ENCODE measurements at regions not wholly inside any gene's neighbourhood (a gene's known extent, or its start where the extent isn't known, plus 50 kb on each side); places are given as distances from the start of the nearest gene placed in this dataset.

DNA sequence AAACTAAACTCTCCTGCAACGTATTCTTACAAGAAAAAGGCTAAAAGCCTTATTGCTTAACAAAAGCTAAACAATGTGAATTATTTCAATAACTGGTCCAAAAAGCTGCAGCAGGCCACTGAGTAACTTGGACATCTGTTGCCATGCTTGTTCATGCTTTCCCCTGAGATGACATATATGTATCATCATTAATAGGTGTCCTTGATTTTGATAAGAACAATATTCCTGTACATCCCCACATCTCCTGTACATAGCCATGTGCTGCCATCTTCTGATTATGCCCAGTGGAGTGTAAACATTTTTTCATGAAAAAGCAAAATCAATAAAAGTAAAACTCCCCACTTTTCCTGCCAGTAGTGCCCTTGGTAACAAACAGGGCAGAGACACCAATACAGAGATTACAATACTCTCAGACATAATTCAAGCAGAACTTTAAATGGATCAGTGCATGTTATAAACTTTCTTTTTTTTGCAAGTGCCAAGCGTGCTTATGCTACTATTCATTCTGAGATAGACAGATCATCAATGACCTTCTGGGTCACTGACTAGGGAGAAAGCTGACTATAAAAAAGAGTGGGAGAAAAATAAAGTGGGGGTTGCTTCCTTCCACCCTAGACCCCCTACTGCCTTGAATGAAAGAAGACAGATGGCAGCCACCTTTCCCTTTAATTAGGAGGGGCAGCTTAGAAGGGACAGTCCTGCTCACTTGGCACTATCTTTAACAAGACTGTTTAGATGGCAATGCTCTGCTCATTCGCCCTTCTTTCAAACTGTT, 205.5 kb upstream of the KLF14 start:
- Histone ChIP-seq H3K36me3 (ENCODE audit: control insufficient read depth, insufficient read depth, low read length) (no peaks in the 10 kb centered on the region), H3K4me1 (ENCODE audit: control insufficient read depth, insufficient read depth, low read length) (no peaks in the 10 kb centered on the region), H3K9me3 (replicated peaks; ENCODE audit: control insufficient read depth, low read depth, low read length) (no peaks in the 10 kb centered on the region), H3K4me3 (ENCODE audit: low read length) (no peak overlapping the region), H3K27ac (ENCODE audit: low read length) (no peak overlapping the region), H3K27me3 (ENCODE audit: control insufficient read depth, insufficient read depth, low read length) (peaks cover 3% of the 10 kb centered on the region)
- no peak for DNase-seq
- WGBS (ENCODE audit: insufficient coverage) = no CpG with 5 or more reads among the region's 3 CpGs

DNA sequence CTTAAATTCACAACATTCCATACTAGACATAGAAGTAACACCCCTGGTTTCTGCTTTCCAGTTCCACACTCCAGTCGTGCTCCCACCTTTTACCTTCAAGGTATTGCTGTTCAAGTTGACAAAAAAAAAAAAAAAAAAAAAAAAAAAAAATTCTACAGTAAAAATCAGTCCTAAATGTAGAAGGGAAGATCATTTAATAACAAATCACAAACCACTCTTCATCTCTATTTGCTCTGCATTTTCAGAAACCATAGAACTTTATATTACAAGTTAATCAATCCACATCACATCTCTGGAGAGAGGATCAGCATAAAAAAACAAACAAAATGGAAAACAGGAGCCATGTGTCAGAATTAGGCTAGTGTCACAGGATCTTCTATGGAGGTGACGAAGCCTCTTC, 206.3 kb upstream of the KLF14 start:
- WGBS (ENCODE audit: insufficient coverage) = no CpG with 5 or more reads among the region's 2 CpGs
- H3K27me3 ChIP-seq (ENCODE audit: control insufficient read depth, insufficient read depth, low read length) = peaks cover 3% of the 10 kb centered on the region
- no peaks in the 10 kb centered on the region for H3K36me3 ChIP-seq (ENCODE audit: control insufficient read depth, insufficient read depth, low read length)
- no peaks in the 10 kb centered on the region for H3K4me1 ChIP-seq (ENCODE audit: control insufficient read depth, insufficient read depth, low read length)
- H3K4me3 ChIP-seq (ENCODE audit: low read length) = no peak overlapping the region
- DNase-seq = no peak
- no peaks in the 10 kb centered on the region for H3K9me3 ChIP-seq (replicated peaks; ENCODE audit: control insufficient read depth, low read depth, low read length)
- no peak overlapping the region for H3K27ac ChIP-seq (ENCODE audit: low read length)

DNA sequence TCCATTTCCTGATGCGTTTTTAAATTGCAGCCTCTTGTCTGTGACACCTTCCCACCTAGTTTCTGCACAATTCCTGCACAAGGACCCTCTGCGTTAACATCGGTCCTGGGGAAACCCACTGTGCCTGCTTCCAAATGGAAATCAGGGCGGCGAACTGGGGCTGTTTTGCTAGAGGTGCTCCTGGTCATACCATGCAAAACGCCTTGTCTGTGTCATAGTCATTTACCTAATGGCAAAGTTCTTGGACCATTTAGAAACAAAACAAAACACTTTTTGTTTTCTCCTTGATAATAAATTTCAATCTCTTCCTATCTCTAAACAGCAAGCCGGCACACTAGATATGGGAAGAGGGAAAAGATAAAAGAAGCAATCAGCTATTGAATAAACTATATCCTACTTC, 206.9 kb upstream of the KLF14 start:
- H3K27me3 ChIP-seq (ENCODE audit: control insufficient read depth, insufficient read depth, low read length) = peaks cover 5% of the 10 kb centered on the region
- peak overlapping the region; percentile 16 for H3K27ac ChIP-seq (ENCODE audit: low read length)
- H3K36me3 ChIP-seq (ENCODE audit: control insufficient read depth, insufficient read depth, low read length) = no peaks in the 10 kb centered on the region
- H3K4me3 ChIP-seq (ENCODE audit: low read length) = peak overlapping the region; percentile 29
- WGBS (ENCODE audit: insufficient coverage) = 49% methylated on average over 5 of the region's 7 CpGs
- H3K9me3 ChIP-seq (replicated peaks; ENCODE audit: control insufficient read depth, low read depth, low read length) = no peaks in the 10 kb centered on the region
- no peaks in the 10 kb centered on the region for H3K4me1 ChIP-seq (ENCODE audit: control insufficient read depth, insufficient read depth, low read length)
- DNase-seq = no peak

DNA sequence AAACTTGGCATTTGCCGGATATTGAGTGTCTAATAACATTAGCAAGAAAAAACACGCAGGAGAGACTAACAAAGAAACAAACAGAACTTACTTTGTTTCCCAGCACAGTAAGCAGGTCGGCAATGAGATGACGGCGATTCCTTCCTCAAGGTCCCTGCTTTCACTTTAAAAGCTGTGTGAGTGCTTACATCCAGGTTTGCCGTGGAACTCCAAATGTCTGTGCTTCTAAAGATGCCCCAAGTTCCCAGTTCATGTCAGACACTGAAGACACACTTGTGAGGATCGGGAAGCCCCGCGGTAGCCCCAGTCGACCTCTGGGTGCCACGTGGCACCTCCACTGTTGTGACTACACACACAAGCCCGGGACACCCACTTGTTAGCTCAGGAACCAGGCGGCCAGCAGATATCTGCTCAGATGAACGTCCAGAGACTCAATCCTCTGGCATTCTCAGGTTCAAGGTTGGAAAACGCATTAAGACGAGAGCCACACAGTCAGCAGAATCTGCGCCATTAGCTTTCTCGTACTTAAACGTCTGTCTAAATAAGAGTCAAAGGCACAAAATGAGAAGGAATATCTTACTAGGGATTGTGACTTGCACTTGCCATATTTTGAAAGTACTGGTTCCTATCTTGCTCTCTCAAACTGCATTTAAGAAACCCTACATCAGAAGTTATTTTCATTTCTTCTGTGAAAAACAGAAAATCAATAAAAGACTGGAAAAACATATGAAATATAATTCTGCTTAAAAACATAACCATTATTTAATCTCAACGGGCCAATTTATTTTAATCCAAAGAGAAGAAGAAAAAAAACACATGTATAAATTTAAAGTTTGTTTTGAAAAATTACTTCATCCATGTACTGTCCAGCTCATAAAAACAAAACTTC, 207.6 kb upstream of the KLF14 start:
- Histone ChIP-seq H3K27me3 (ENCODE audit: control insufficient read depth, insufficient read depth, low read length) (peaks cover 5% of the 10 kb centered on the region), H3K27ac (ENCODE audit: low read length) (peak overlapping the region; percentile 16), H3K9me3 (replicated peaks; ENCODE audit: control insufficient read depth, low read depth, low read length) (no peaks in the 10 kb centered on the region), H3K4me1 (ENCODE audit: control insufficient read depth, insufficient read depth, low read length) (no peaks in the 10 kb centered on the region), H3K36me3 (ENCODE audit: control insufficient read depth, insufficient read depth, low read length) (no peaks in the 10 kb centered on the region), H3K4me3 (ENCODE audit: low read length) (peak overlapping the region; percentile 29)
- WGBS (ENCODE audit: insufficient coverage) = 63% methylated on average over 15 of the region's 20 CpGs
- DNase-seq = peak; percentile 82

DNA sequence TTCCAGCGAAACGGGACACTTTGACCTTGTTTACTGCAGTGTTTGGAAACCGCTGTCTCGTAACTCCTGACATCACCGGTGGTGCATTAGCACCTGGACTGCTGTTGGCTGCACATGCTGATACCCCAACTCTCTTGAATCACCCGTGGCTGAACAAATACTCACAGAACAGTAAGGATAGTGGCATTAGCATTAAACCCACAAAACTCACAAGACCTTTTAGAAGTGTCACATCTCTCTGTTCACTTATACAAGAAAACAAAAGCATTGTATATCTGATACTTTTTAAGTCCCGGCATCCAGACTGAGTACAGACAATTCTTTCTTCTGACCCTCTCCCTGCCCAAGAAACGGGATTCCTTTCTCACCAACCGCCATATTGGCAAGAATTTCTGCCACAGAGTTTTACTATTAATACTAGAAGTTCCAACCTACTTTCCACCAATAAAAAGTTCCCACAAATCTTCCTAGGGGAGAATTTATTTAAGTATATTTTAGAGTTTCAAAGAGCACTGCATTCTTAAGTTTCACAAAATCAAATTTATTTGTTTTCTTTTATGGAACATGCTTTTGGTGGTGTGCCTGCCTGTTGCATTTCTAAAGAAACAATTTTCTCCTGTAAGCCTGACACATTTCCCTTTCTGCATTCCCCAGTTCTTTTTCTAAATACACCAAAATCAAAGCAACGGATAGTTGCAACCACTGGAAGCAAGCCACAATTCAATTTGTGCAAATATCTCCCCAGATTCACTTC, 208.4 kb upstream of the KLF14 start:
- 41% methylated on average over 8 of the region's 10 CpGs for WGBS (ENCODE audit: insufficient coverage)
- peak; percentile 55 for DNase-seq
- Histone ChIP-seq H3K4me3 (ENCODE audit: low read length) (no peak overlapping the region), H3K27me3 (ENCODE audit: control insufficient read depth, insufficient read depth, low read length) (peaks cover 5% of the 10 kb centered on the region), H3K27ac (ENCODE audit: low read length) (peak overlapping the region; percentile 31), H3K9me3 (replicated peaks; ENCODE audit: control insufficient read depth, low read depth, low read length) (no peaks in the 10 kb centered on the region), H3K4me1 (ENCODE audit: control insufficient read depth, insufficient read depth, low read length) (no peaks in the 10 kb centered on the region), H3K36me3 (ENCODE audit: control insufficient read depth, insufficient read depth, low read length) (no peaks in the 10 kb centered on the region)

DNA sequence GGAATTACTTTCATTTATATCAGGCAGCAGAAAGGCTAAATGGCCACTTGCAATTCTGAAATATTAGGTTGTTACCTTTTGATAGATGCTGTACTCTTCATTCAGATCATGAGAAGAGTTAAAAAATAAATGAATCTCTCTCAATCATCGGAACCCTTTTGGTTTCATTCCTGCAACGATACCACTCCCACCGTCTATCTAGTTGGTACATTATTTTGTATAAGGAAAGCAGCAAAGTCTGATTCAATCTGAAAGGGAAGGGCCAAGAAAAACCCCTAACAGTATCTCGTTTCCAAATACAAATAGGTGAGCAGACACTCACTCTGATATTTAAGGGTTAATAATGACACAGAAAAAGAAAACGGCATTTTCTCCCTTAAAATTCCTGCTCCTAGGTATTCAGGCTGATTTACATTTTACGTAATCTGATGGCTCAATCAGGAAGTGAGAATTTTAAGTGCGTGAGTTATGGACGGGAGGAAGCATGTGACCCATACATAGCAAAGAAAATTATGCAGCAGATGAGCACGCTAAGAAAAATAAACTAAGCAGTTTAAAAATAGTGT, 209.4 kb upstream of the KLF14 start:
- Histone ChIP-seq H3K27ac (ENCODE audit: low read length) (no peak overlapping the region), H3K9me3 (replicated peaks; ENCODE audit: control insufficient read depth, low read depth, low read length) (no peaks in the 10 kb centered on the region), H3K36me3 (ENCODE audit: control insufficient read depth, insufficient read depth, low read length) (no peaks in the 10 kb centered on the region), H3K27me3 (ENCODE audit: control insufficient read depth, insufficient read depth, low read length) (peaks cover 5% of the 10 kb centered on the region), H3K4me1 (ENCODE audit: control insufficient read depth, insufficient read depth, low read length) (no peaks in the 10 kb centered on the region), H3K4me3 (ENCODE audit: low read length) (peak overlapping the region; percentile 1)
- peak; percentile 70 for DNase-seq
- WGBS (ENCODE audit: insufficient coverage) = no CpG with 5 or more reads among the region's 9 CpGs

DNA sequence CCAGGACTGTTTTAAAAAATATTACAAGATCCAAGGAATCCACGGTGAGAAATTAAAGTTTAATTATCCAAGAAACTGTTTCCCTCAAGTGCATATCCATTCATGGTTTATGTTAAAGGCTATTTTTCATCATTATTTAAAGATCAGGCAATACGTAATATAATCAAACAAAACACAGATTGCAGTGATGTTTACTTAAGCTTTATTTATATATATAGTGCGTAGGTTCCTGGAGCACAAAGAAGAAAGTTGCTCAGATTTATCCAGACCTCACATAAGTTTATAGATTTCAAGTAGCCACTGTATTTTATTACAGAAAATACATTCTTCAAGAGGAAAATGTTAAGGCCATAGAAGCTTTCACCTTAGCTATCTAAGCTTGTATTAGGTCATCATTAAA, 210.0 kb upstream of the KLF14 start:
- H3K27me3 ChIP-seq (ENCODE audit: control insufficient read depth, insufficient read depth, low read length) = peaks cover 5% of the 10 kb centered on the region
- no CpG with 5 or more reads among the region's 3 CpGs for WGBS (ENCODE audit: insufficient coverage)
- no peak overlapping the region for H3K27ac ChIP-seq (ENCODE audit: low read length)
- H3K4me3 ChIP-seq (ENCODE audit: low read length) = no peak overlapping the region
- no peaks in the 10 kb centered on the region for H3K4me1 ChIP-seq (ENCODE audit: control insufficient read depth, insufficient read depth, low read length)
- no peaks in the 10 kb centered on the region for H3K36me3 ChIP-seq (ENCODE audit: control insufficient read depth, insufficient read depth, low read length)
- DNase-seq = no peak
- no peaks in the 10 kb centered on the region for H3K9me3 ChIP-seq (replicated peaks; ENCODE audit: control insufficient read depth, low read depth, low read length)

DNA sequence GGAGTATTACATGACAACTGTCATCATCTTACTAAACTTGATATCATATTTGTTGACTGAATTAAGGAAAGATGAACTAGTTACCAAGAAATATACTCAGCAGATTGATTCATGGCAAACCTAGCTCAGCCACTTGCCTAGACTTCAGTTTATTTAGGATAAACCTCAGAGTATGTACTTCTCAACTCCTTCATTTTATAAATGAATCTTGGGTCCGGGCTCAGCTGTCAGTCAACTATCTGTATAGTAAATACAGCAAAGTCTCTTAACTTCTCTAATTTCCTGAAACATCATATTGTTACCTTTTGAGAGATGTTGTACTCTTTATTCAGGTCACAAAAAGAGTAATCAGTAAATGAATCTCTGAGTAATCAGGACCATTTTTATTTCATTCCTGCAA, 211.0 kb upstream of the KLF14 start:
- H3K4me1 ChIP-seq (ENCODE audit: control insufficient read depth, insufficient read depth, low read length) = no peaks in the 10 kb centered on the region
- no peaks in the 10 kb centered on the region for H3K9me3 ChIP-seq (replicated peaks; ENCODE audit: control insufficient read depth, low read depth, low read length)
- peaks cover 5% of the 10 kb centered on the region for H3K27me3 ChIP-seq (ENCODE audit: control insufficient read depth, insufficient read depth, low read length)
- no CpG with 5 or more reads among the region's 1 CpG for WGBS (ENCODE audit: insufficient coverage)
- no peak overlapping the region for H3K27ac ChIP-seq (ENCODE audit: low read length)
- DNase-seq = no peak
- H3K36me3 ChIP-seq (ENCODE audit: control insufficient read depth, insufficient read depth, low read length) = no peaks in the 10 kb centered on the region
- H3K4me3 ChIP-seq (ENCODE audit: low read length) = no peak overlapping the region

DNA sequence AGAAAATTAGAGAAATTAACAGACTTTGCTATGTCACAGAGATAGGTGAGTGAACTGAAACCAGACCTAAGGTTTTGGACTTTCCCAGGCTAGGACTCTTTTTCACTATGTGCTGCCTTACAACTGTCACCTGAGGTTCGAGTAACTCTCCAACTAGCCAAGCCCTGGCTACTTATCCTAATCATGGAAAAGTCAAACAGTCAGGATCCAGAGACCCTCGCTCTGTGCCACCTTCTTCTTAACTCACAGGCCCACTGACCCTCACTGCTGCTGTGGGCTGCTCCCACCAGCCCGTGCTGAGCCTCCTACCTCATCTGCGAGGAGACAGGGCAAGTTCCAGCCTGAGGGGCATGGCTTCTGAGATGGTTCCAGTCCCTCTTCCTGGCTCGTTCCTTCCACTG, 211.4 kb upstream of the KLF14 start:
- H3K27ac ChIP-seq (ENCODE audit: low read length) = no peak overlapping the region
- no peak for DNase-seq
- H3K9me3 ChIP-seq (replicated peaks; ENCODE audit: control insufficient read depth, low read depth, low read length) = no peaks in the 10 kb centered on the region
- 78% methylated on average over 5 of the region's 5 CpGs for WGBS (ENCODE audit: insufficient coverage)
- H3K4me3 ChIP-seq (ENCODE audit: low read length) = no peak overlapping the region
- peaks cover 5% of the 10 kb centered on the region for H3K27me3 ChIP-seq (ENCODE audit: control insufficient read depth, insufficient read depth, low read length)
- no peaks in the 10 kb centered on the region for H3K4me1 ChIP-seq (ENCODE audit: control insufficient read depth, insufficient read depth, low read length)
- H3K36me3 ChIP-seq (ENCODE audit: control insufficient read depth, insufficient read depth, low read length) = no peaks in the 10 kb centered on the region

DNA sequence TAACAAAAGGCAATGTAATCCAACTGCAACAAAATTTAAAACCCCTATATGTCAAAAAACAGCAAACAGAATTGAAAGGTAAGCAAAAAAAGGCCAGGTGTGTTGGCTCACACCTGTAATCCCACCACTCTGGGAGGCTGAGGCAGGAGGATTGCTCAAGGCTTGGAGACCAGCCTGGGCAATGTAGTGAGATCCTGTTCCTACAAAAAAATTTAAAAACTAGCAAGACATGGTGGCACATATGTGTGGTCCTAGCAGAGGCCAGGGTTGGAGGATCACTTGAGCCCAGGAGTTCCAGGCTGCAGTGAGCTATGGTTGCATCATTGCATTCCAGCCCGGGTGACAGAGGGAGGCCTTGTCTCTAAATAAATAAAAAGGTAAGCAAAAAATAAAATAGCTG, 212.1 kb upstream of the KLF14 start:
- no peaks in the 10 kb centered on the region for H3K9me3 ChIP-seq (replicated peaks; ENCODE audit: control insufficient read depth, low read depth, low read length)
- DNase-seq = no peak
- H3K36me3 ChIP-seq (ENCODE audit: control insufficient read depth, insufficient read depth, low read length) = no peaks in the 10 kb centered on the region
- peaks cover 5% of the 10 kb centered on the region for H3K27me3 ChIP-seq (ENCODE audit: control insufficient read depth, insufficient read depth, low read length)
- H3K4me3 ChIP-seq (ENCODE audit: low read length) = no peak overlapping the region
- no peak overlapping the region for H3K27ac ChIP-seq (ENCODE audit: low read length)
- no peaks in the 10 kb centered on the region for H3K4me1 ChIP-seq (ENCODE audit: control insufficient read depth, insufficient read depth, low read length)
- no CpG with 5 or more reads among the region's 1 CpG for WGBS (ENCODE audit: insufficient coverage)
